Activated naive CD4-positive, alpha-beta T cell treated with anti-CD3 and anti-CD28 coated beads, Interleukin-2, amount 50 U/mL, for 24 hours (primary cell): ENCODE measurements at regions not wholly inside any gene's neighbourhood (a gene's known extent, or its start where the extent isn't known, plus 50 kb on each side); places are given as distances from the start of the nearest gene placed in this dataset.

ENCODE experiments used
- H3K27ac Mint-ChIP-seq: one replicate; pipeline ENCODE4 v1.8.0; 2021; ENCODE audit warnings: mild to moderate bottlenecking, mixed read lengths
- H3K27me3 Mint-ChIP-seq: one replicate; pipeline ENCODE4 v1.8.0; 2021; ENCODE audit warnings: mixed read lengths
- H3K36me3 Mint-ChIP-seq: one replicate; pipeline ENCODE4 v1.8.0; 2021; ENCODE audit warnings: mixed read lengths
- H3K4me1 Mint-ChIP-seq: one replicate; pipeline ENCODE4 v1.8.0; 2021; ENCODE audit warnings: mixed read lengths
- H3K4me3 Mint-ChIP-seq: one replicate; pipeline ENCODE4 v1.8.0; 2021; ENCODE audit warnings: mild to moderate bottlenecking, mixed read lengths
- H3K9me3 Mint-ChIP-seq: one replicate; pipeline ENCODE4 v1.8.0; 2021; ENCODE audit warnings: mixed read lengths

DNA sequence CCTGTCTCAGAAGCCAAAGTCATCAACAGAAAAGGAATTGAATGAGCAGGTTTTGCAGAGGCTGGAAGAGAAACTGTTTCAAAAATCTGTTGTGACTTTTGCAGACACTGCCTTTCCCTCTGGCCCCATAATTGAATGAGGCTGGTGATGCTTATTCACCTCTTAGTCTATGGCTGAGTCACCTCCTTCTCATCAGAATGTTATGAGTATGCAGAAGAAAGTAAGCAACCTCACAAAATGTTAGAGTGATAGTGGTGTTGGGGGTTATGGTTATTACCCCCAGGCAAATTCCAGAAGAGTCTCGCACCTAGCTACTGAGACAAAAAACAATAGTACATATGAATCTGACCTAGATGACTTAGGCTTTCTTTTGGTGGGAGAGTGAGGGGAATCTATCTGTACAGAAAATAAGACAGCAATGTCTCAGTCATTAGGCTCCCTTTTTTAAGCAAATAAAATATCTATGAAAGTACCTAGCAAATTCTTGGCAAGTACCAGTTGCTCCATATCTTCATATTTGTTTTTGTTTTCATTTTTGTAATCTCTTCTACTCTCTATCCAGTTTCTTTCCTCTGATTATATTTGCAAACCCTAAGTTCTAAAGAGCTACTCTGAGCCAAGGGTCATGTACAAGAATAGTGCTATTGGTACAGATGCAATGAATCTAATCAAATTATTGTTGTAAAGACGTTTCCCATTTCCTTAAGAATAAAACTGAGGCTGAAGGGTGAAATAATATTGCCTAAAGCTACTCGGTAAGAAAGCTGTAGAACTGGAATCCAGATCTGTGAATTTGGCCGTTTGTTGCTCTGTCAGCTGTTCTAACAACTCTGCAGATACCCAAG, 498.1 kb upstream of the TNC start:
- H3K27ac Mint-ChIP-seq: no peak overlapping the region
- H3K4me1 Mint-ChIP-seq: no peaks in the 10 kb centered on the region
- H3K36me3 Mint-ChIP-seq: no peaks in the 10 kb centered on the region
- no peak overlapping the region for H3K4me3 Mint-ChIP-seq
- H3K27me3 Mint-ChIP-seq: peaks cover 6% of the 10 kb centered on the region
- peaks cover 14% of the 10 kb centered on the region for H3K9me3 Mint-ChIP-seq

DNA sequence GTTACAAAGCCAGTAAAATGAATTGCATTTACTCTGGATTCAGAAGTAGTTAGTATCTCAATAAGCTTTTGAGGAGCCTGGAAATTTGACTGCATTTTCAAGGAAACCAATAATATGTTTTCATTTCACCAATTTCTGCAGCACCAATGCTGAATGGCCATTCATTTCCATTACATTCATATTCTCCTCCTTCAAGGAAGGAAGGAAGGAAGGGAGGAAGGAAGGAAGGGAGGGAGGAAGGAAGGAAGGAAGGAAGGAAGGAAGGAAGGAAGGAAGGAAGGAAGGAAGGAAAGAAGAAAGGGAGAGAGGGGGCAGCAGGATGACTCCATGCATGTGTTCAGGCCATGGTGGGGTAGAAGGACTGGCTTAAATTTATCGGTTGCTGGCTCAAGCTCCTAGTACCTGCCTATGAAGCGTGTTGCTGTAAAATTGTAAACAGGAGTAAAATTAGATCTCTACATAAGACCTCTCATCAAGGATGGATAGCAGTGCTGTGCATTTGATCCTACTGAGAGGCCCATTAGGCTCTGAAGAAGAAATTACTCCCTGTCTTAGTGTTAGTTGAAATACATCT, 498.8 kb upstream of the TNC start:
- no peak overlapping the region for H3K27ac Mint-ChIP-seq
- H3K4me1 Mint-ChIP-seq: no peaks in the 10 kb centered on the region
- H3K4me3 Mint-ChIP-seq: no peak overlapping the region
- peaks cover 6% of the 10 kb centered on the region for H3K27me3 Mint-ChIP-seq
- peaks cover 14% of the 10 kb centered on the region for H3K9me3 Mint-ChIP-seq
- H3K36me3 Mint-ChIP-seq: no peaks in the 10 kb centered on the region

GRCh38 chr9:115625251-115625650, 507.3 kb upstream of the TNC start:
- H3K27ac Mint-ChIP-seq: no peak overlapping the region

GRCh38 chr9:115625954-115626353, 508.0 kb upstream of the TNC start:
- H3K27ac Mint-ChIP-seq: no peak overlapping the region
- H3K4me3 Mint-ChIP-seq: no peak overlapping the region
- H3K36me3 Mint-ChIP-seq: no peaks in the 10 kb centered on the region
- H3K4me1 Mint-ChIP-seq: no peaks in the 10 kb centered on the region
- peaks cover 4% of the 10 kb centered on the region for H3K9me3 Mint-ChIP-seq
- H3K27me3 Mint-ChIP-seq: peaks cover 1% of the 10 kb centered on the region

More at GRCh38 chr9:115625251-115625650, 507.3 kb upstream of the TNC start:
- Mint-ChIP-seq H3K9me3 (peaks cover 8% of the 10 kb centered on the region), H3K27me3 (peaks cover 1% of the 10 kb centered on the region), H3K36me3 (no peaks in the 10 kb centered on the region), H3K4me3 (no peak overlapping the region), H3K4me1 (no peaks in the 10 kb centered on the region)

DNA sequence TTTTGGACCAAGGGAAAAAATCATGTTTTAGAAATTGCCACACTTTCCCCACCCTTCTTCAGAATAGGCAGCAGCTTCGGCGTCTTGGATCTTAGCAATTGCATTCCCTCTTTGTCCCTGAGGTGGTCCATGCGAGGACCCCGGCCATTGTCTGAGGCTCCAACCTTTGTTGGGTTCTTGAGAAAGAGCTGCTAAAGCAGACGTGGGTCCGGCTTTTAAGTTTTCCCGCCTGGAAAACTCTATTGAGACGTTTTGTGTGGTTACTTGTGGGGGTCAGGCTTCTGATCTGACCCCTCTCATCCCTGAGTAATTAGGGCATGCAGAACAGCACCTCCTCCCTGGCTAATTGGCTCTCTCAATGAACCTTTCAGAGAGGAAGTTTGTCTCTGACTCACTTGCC, 509.6 kb upstream of the TNC start:
- H3K27me3 Mint-ChIP-seq: peaks cover 1% of the 10 kb centered on the region
- H3K36me3 Mint-ChIP-seq: no peaks in the 10 kb centered on the region
- H3K27ac Mint-ChIP-seq: no peak overlapping the region
- H3K4me1 Mint-ChIP-seq: no peaks in the 10 kb centered on the region
- H3K9me3 Mint-ChIP-seq: no peaks in the 10 kb centered on the region
- no peak overlapping the region for H3K4me3 Mint-ChIP-seq

DNA sequence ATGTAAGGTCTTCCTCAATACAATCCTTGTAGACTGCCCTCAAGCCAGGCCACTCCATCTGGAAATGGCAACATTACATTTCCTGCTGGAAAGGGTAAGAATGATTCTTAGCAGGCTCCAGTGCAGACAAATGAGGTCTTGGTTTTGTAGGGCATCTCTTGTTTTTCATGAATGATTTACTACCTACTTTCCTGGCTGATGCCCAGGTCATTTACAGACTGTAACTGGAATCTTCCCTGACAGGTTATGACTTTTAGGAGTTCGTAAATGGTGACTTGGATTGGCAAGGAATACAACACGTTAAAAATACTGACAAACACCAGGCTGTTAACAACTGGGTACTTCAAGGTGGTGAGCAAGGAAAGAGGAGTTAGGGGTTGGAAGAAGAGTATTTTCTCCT, 510.5 kb upstream of the TNC start:
- no peaks in the 10 kb centered on the region for H3K4me1 Mint-ChIP-seq

DNA sequence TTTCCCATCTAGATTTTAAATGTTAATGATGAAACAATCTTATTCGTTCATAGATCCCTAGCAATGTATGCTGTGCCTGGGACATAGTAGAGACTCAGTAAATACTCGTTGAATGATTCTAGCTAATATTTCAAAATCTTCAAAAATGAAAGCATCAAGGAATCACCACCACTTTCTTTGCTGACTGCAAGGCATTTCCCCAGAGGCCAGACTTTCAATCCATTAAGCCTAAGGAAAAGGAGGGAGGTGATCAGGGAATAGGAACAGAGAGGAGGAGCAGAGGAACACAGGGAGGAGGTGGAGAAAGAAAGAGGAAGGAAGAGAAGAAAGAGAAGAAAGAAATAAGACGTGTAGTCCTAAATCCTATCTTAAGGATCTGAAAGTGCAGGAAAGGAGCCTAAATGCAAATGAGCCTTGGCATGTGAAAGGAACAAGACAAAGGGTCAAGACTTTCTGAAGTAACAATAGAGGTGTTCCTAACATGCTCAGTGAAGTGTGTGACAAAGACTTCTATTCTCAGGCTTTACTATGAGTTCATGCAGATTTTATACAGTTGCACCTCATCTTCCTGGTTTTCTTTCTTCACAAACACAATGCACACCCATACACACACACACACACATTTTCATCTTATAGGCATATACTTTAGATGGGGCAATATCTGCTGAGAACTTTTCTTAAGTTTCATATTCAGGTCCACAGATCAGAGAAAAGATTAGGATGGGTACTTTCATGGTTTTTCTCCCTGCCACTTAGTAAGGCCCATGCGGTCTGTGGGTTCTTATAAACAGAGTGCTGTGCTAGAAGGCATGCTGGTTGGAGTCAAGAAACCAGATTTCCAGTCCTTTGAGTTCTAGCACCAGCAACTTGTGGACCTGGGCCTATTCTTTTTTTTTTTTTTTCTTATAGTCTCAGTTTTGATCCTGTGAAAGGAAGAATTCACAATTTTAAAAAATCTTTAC, 512.2 kb upstream of the TNC start:
- H3K27ac Mint-ChIP-seq: no peak overlapping the region
- peaks cover 1% of the 10 kb centered on the region for H3K27me3 Mint-ChIP-seq
- no peaks in the 10 kb centered on the region for H3K4me1 Mint-ChIP-seq
- H3K9me3 Mint-ChIP-seq: no peaks in the 10 kb centered on the region
- no peak overlapping the region for H3K4me3 Mint-ChIP-seq
- no peaks in the 10 kb centered on the region for H3K36me3 Mint-ChIP-seq

More for the DNA sequence above, 510.5 kb upstream of the TNC start:
- Mint-ChIP-seq H3K36me3 (no peaks in the 10 kb centered on the region), H3K27me3 (peaks cover 1% of the 10 kb centered on the region), H3K27ac (no peak overlapping the region), H3K4me3 (no peak overlapping the region), H3K9me3 (no peaks in the 10 kb centered on the region)

DNA sequence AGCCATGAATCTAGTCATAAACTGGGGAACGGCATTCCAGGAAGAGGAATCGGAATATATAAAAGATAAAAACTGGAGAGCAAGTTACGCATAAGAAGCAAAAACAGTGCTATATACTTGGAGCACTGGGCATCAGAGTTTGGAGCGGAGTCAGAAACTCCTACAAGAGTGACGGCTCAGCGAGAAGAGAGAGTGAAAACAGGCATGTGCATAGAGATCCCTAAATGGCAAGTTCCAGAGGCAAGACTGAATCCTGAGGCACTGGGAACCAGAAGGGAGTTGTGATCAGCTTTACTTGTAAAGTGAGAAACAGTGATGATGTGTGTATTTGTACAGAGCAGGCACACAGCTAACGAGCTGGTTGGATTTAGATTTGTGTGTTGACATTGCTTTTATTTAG, 514.4 kb upstream of the TNC start:
- Mint-ChIP-seq H3K27me3 (peaks cover 1% of the 10 kb centered on the region), H3K27ac (no peak overlapping the region), H3K4me3 (no peak overlapping the region), H3K36me3 (no peaks in the 10 kb centered on the region), H3K4me1 (no peaks in the 10 kb centered on the region), H3K9me3 (no peaks in the 10 kb centered on the region)

GRCh38 chr9:115633104-115633503, 515.1 kb upstream of the TNC start:
- Mint-ChIP-seq H3K36me3 (no peaks in the 10 kb centered on the region), H3K4me1 (no peaks in the 10 kb centered on the region), H3K27me3 (peaks cover 1% of the 10 kb centered on the region), H3K9me3 (no peaks in the 10 kb centered on the region), H3K27ac (no peak overlapping the region), H3K4me3 (no peak overlapping the region)

DNA sequence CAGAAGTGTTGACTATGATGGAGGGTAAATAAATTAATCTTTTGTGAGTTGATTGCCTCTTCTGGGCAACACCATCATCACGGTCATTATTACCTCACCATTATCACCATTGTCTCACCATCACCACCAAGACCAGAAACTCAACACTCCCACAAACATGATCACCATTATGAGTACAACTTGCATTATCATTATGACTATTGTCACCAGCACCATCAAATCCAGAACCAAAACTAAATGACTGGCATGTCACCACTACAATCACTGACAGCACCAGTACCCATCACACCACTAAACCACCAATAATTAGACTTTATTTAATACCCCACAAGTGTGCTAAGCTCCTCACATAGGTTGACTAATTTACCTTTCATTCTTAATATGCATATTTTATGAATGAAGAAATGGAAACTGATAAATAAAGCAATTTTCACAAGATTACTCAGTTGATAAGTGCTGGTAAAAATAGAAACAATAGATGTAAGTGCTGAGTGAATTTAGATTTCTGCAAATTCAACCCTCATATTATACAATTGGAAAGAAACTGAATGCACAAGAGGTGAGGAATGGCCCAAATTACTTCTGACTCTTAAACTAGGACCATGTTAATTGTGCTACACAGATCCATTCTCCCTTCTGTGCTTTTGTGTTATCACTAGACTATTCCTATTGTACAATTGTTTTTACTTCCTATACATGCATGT, 517.8 kb upstream of the PAPPA start:
- H3K27me3 Mint-ChIP-seq: no peaks in the 10 kb centered on the region
- no peaks in the 10 kb centered on the region for H3K4me1 Mint-ChIP-seq
- no peak overlapping the region for H3K4me3 Mint-ChIP-seq
- no peaks in the 10 kb centered on the region for H3K36me3 Mint-ChIP-seq
- H3K27ac Mint-ChIP-seq: no peak overlapping the region
- H3K9me3 Mint-ChIP-seq: no peaks in the 10 kb centered on the region

DNA sequence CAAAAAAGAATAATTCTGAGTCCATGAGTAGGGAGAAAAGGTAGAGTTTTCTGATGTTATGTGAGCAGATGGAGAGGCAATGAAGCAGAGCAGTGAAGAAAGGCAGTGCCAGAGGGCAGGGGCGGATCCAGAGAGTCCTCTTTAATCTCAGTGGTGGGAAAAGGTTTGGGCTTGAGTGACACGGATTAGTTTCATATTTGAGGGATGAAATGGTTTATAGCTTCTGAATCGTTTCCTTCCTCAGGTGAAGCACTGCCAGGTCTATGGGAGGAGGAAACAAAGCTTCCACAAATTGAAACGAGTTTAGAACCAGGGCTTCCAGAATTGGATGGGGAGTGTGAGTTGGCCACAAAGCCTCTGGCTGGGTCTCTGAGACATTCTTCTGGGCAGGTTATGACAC, 517.0 kb upstream of the PAPPA start:
- Mint-ChIP-seq H3K36me3 (no peaks in the 10 kb centered on the region), H3K4me3 (no peak overlapping the region), H3K27ac (no peak overlapping the region), H3K4me1 (no peaks in the 10 kb centered on the region), H3K9me3 (no peaks in the 10 kb centered on the region), H3K27me3 (peaks cover 1% of the 10 kb centered on the region)

DNA sequence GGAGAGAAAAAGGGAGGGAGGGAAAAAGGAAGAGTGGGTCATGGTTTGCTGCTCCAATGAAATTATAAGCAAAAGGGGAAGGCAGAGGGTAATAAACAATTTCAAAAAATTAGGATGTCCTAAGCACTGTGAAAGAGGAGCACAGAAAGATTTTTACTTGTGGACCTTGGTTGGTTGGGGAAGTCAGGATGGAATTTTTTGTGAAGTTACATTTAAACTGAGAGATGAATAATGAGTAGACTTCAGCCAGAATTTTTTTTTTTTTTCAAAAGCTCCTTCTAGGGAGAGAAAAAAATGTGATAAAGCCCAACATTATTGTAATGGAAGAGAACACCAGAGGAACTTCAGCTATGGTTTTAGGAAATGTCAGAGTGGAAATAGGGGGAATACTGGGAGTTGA, 515.9 kb upstream of the PAPPA start:
- no peaks in the 10 kb centered on the region for H3K4me1 Mint-ChIP-seq
- peaks cover 1% of the 10 kb centered on the region for H3K27me3 Mint-ChIP-seq
- H3K9me3 Mint-ChIP-seq: no peaks in the 10 kb centered on the region
- H3K27ac Mint-ChIP-seq: no peak overlapping the region
- H3K4me3 Mint-ChIP-seq: no peak overlapping the region
- H3K36me3 Mint-ChIP-seq: no peaks in the 10 kb centered on the region

GRCh38 chr9:115640887-115641286, 512.7 kb upstream of the PAPPA start:
- no peaks in the 10 kb centered on the region for H3K4me1 Mint-ChIP-seq
- H3K4me3 Mint-ChIP-seq: no peak overlapping the region
- no peaks in the 10 kb centered on the region for H3K9me3 Mint-ChIP-seq
- no peak overlapping the region for H3K27ac Mint-ChIP-seq
- no peaks in the 10 kb centered on the region for H3K36me3 Mint-ChIP-seq
- H3K27me3 Mint-ChIP-seq: peaks cover 3% of the 10 kb centered on the region

DNA sequence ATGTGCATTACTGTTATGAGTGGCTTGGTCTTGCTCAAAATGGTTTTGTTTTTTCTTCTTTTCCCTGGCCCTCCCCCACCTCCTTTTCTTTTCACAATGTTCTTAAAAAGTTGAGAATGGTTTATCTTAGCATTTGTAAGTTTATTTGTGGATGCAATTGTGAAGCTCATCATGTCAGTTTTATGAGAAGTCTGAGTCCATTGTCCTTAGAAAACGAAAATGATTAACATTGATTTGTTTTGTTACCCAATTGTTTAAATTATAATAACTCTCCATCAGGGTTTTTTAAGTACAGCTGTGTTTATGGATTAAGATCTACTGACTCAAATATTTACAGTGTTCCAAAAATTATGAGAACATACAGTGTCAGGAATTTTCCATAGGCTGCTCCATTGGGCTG, 511.3 kb upstream of the PAPPA start:
- Mint-ChIP-seq H3K4me1 (no peaks in the 10 kb centered on the region), H3K4me3 (no peak overlapping the region), H3K36me3 (no peaks in the 10 kb centered on the region), H3K27ac (no peak overlapping the region), H3K27me3 (peaks cover 3% of the 10 kb centered on the region), H3K9me3 (no peaks in the 10 kb centered on the region)

GRCh38 chr9:115643948-115644727, 509.5 kb upstream of the PAPPA start:
- Mint-ChIP-seq H3K36me3 (no peaks in the 10 kb centered on the region), H3K9me3 (no peaks in the 10 kb centered on the region), H3K4me1 (no peaks in the 10 kb centered on the region), H3K4me3 (no peak overlapping the region), H3K27me3 (peaks cover 3% of the 10 kb centered on the region), H3K27ac (no peak overlapping the region)
